HUES6 (cell line): ENCODE measurements at regions not wholly inside any gene's neighbourhood (a gene's known extent, or its start where the extent isn't known, plus 50 kb on each side); places are given as distances from the start of the nearest gene placed in this dataset.

ENCODE experiments used
- H3K27ac ChIP-seq: 2 replicates; pipeline ENCODE4 v1.7.0; 2013; ENCODE audit warnings: low read depth, mild to moderate bottlenecking, low read length, inconsistent platforms
- H3K27me3 ChIP-seq: 2 replicates; pipeline ENCODE4 v1.6.1; 2013; ENCODE audit warnings: low read length; ENCODE audit not compliant: control insufficient read depth, insufficient read depth
- H3K36me3 ChIP-seq: 2 replicates; pipeline ENCODE4 v1.6.1; 2013; ENCODE audit warnings: low read length; ENCODE audit not compliant: control insufficient read depth, insufficient read depth
- H3K4me1 ChIP-seq: 2 replicates; pipeline ENCODE4 v1.6.1; 2013; ENCODE audit warnings: low read length; ENCODE audit not compliant: control insufficient read depth, insufficient read depth
- H3K4me3 ChIP-seq: 2 replicates; pipeline ENCODE4 v1.5.1; 2013; ENCODE audit warnings: low read depth, low read length
- H3K9ac ChIP-seq: one replicate; pipeline ENCODE4 v1.6.1; 2013; ENCODE audit warnings: mild to moderate bottlenecking, low read length
- H3K9me3 ChIP-seq: 2 replicates; pipeline ENCODE4 v1.6.1; 2013; ENCODE audit warnings: low read depth, low read length; ENCODE audit not compliant: control insufficient read depth, insufficient read depth

DNA sequence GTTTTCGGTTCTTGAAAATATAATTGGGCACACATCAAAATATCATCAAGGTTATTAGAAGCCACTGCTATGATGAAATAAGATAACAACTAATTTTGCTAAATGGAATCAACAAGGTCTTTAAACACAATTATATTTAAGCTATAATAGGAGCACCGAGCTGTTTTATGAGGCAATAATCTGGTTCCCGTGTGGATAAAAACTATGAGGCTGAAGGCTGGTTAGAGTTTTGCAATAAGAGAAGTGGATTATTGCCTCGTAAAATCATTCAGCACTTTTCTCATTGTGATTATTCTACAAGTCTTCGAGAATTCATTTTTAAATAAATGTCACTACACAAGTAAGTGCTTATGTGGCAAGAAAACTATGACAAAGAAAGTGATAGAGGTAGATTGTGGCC lies 975.7 kb upstream of the ADGRL2 start:
- no peak overlapping the region for H3K4me3 ChIP-seq
- H3K27ac ChIP-seq: no peak overlapping the region
- no peak overlapping the region for H3K9ac ChIP-seq
- H3K36me3 ChIP-seq: no peaks in the 10 kb centered on the region
- H3K9me3 ChIP-seq: no peaks in the 10 kb centered on the region
- no peaks in the 10 kb centered on the region for H3K27me3 ChIP-seq
- H3K4me1 ChIP-seq: no peaks in the 10 kb centered on the region

DNA sequence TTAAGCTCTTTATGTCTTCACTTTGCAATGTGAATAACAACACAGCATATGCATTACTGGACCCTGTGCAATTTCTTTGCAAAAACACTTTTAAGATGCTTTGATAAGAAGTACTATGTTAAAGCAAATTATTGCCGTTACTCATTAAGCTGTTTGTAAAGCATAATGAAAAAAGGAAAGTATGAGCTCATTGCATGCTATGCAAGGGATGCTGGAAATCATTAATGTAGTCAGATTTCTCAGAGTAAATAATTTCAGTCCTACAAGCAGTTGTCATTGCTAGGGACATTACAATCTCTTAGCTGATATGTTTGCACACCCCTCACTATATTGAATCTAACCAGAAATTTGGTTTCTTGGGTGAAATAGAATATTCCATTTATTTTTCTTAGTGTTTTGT lies 982.5 kb upstream of the ADGRL2 start:
- Histone ChIP-seq H3K9ac (no peak overlapping the region), H3K4me1 (no peaks in the 10 kb centered on the region), H3K4me3 (no peak overlapping the region), H3K9me3 (no peaks in the 10 kb centered on the region), H3K27me3 (no peaks in the 10 kb centered on the region), H3K36me3 (no peaks in the 10 kb centered on the region), H3K27ac (no peak overlapping the region)

DNA sequence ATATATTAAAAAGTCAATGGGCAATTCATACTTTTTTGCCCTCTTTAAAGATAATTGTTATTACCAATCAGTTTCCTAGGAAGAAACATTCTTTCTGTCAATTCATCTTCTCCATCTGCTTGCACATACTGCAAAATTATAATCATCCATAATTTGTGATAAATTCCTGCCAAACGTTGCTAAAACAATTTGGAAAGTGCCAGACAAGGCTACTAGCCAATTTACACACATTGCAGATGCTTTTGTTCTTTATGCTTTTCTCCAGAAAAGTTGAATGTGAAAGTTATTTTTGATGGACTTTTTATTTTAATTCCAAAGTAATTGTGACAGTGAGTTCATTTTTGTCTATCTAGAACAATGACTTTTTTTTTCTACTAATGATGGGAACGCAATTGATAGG lies 992.8 kb upstream of the ADGRL2 start:
- Histone ChIP-seq H3K27me3 (no peaks in the 10 kb centered on the region), H3K9me3 (no peaks in the 10 kb centered on the region), H3K9ac (no peak overlapping the region), H3K27ac (no peak overlapping the region), H3K36me3 (no peaks in the 10 kb centered on the region), H3K4me1 (no peaks in the 10 kb centered on the region), H3K4me3 (no peak overlapping the region)

DNA sequence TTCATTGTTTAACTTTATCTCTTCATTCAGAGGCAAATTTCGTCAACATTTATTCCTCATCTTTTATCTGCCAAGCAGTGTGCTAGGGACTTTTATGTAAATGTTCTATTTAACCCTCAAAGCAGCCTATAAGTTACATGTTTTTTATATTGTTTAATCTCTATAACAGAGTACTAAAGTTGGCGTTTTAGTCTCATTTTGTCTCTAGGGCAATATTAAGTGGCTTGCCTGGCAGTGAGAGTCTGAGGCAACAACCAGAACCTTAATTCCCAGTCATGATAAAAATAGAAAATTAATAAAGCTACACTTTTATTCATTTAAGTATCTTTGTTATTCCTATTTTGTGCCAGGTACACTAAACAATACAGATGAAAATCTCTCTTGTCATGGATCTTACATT lies 994.3 kb upstream of the ADGRL2 start:
- H3K9ac ChIP-seq: no peak overlapping the region
- no peaks in the 10 kb centered on the region for H3K4me1 ChIP-seq
- no peaks in the 10 kb centered on the region for H3K36me3 ChIP-seq
- H3K9me3 ChIP-seq: no peaks in the 10 kb centered on the region
- no peak overlapping the region for H3K27ac ChIP-seq
- H3K4me3 ChIP-seq: no peak overlapping the region
- H3K27me3 ChIP-seq: no peaks in the 10 kb centered on the region

DNA sequence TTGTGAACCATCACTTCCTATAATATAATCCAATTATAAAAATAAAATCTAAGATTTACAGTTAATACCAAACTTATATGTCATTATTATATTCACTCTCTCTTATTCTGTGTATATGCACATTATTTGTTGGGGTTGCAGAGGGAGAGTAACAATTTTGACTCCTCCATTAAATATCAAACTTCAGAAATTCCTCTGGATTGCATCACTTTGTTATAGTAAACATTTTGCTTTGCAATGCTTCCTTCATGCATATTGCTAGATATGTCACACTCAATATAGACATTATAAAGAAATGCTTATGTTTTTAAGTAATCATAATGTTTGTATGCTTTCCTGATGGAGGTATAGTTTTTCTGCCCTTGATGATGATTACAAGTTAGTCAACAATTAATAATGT lies 999.0 kb upstream of the ADGRL2 start:
- no peaks in the 10 kb centered on the region for H3K36me3 ChIP-seq
- no peaks in the 10 kb centered on the region for H3K4me1 ChIP-seq
- H3K27me3 ChIP-seq: no peaks in the 10 kb centered on the region
- H3K9me3 ChIP-seq: no peaks in the 10 kb centered on the region
- H3K27ac ChIP-seq: no peak overlapping the region
- no peak overlapping the region for H3K9ac ChIP-seq
- no peak overlapping the region for H3K4me3 ChIP-seq

DNA sequence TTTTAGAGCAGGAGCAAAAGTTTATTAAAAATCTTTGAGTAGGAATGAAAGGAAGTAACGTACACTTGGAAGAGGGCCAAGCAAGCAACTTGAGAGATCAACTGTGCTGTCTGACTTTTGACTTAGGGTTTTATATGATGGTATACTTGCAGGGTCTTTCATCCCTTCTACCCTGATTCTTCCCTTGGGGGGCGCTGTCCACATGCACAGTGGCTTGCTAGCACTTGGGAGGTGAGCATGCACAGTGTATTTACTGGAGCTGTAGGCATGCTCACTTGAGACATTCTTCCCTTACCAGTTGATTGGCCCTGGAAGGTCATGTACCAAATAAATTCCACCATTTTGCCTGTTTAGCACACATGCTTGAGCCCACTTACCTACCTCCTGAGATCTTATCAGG lies 1001.3 kb upstream of the ADGRL2 start:
- Histone ChIP-seq H3K27me3 (no peaks in the 10 kb centered on the region), H3K27ac (no peak overlapping the region), H3K36me3 (no peaks in the 10 kb centered on the region), H3K4me3 (no peak overlapping the region), H3K4me1 (no peaks in the 10 kb centered on the region), H3K9ac (no peak overlapping the region), H3K9me3 (no peaks in the 10 kb centered on the region)

DNA sequence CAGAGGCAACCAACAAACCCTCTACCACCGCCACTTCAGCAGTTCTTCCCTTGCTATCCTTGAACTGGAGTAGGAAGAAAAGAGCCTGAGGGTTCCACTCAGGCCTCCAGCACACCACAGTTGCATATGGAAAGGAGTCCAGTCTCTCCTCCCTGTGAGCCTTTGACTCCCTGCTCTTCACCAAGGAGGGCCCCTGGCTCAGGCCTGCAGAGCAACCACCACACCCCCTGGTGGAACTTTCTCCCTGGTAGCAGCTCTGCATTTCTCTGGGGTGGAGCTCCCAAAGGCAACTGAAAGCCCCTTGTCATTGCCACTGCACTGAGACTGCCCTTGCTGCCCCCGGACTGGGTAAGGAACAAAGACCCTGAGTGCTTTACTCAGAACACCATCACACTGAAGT lies 1021.5 kb upstream of the ADGRL2 start:
- no peak overlapping the region for H3K9ac ChIP-seq
- no peak overlapping the region for H3K27ac ChIP-seq
- no peaks in the 10 kb centered on the region for H3K9me3 ChIP-seq
- H3K4me3 ChIP-seq: no peak overlapping the region
- H3K27me3 ChIP-seq: no peaks in the 10 kb centered on the region
- H3K4me1 ChIP-seq: 0 out of 2 replicates have a peak, but pooled peaks cover 6% of the 10 kb centered on the region
- H3K36me3 ChIP-seq: no peaks in the 10 kb centered on the region

DNA sequence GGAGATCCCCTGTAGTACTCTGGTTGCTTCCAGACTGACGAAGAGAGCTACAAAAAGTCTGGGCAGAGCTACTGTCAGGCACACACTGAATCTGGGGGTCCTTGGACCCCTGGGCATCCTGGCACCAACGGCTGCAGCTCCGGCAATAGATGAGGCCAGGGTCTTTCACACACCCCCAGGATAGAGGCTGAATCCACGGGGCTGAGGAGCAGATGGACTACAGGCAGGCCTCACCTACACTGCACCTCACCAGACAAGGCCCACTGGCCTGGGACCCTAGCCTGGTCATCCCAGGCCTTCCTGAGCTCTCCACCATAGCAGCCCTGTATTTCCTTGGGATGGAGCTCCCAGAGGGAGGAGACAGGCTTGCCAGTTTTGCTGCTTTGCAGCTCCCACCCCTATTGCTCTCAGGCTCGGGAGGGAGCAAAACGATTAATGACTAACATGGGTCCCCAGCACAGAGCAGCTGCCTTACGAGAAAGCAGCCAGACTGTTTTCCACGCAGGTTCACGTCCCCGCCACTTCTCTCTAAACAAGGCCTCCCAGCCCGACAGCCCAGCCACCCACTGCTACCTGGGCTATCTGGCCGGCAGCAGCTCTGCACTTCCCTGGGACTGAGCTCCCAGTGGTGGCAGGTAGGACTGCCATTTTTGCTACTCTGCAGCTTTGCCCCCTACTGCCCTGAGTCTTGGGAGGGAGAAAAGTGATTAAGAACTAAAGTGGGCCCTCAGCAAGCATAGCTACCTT lies 1022.5 kb upstream of the ADGRL2 start:
- no peaks in the 10 kb centered on the region for H3K9me3 ChIP-seq
- H3K4me3 ChIP-seq: no peak overlapping the region
- H3K9ac ChIP-seq: no peak overlapping the region
- H3K27ac ChIP-seq: no peak overlapping the region
- H3K4me1 ChIP-seq: 0 out of 2 replicates have a peak, but pooled peaks cover 6% of the 10 kb centered on the region
- H3K27me3 ChIP-seq: no peaks in the 10 kb centered on the region
- H3K36me3 ChIP-seq: no peaks in the 10 kb centered on the region

DNA sequence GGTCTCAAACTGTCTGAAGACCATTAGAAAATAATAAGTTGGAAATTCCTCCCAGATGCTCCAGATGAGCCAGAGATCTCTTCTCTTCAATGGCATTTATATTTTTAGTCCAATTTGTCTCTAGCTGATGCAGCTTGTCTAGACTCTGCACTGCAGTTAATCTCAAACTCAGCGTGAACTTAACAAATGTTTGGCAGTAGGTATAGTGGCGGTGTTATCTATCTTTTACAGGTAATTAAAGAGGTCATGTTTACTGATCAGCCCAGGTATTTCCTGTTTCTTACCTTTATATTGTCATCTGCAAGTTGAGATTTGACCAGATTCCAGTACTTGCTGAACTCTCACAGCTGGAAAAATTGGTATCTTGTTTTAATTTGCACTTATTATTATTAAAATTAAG lies 1024.5 kb upstream of the ADGRL2 start:
- Histone ChIP-seq H3K36me3 (no peaks in the 10 kb centered on the region), H3K9me3 (no peaks in the 10 kb centered on the region), H3K27ac (no peak overlapping the region), H3K4me1 (0 out of 2 replicates have a peak, but pooled peaks cover 6% of the 10 kb centered on the region), H3K9ac (no peak overlapping the region), H3K4me3 (no peak overlapping the region), H3K27me3 (no peaks in the 10 kb centered on the region)

DNA sequence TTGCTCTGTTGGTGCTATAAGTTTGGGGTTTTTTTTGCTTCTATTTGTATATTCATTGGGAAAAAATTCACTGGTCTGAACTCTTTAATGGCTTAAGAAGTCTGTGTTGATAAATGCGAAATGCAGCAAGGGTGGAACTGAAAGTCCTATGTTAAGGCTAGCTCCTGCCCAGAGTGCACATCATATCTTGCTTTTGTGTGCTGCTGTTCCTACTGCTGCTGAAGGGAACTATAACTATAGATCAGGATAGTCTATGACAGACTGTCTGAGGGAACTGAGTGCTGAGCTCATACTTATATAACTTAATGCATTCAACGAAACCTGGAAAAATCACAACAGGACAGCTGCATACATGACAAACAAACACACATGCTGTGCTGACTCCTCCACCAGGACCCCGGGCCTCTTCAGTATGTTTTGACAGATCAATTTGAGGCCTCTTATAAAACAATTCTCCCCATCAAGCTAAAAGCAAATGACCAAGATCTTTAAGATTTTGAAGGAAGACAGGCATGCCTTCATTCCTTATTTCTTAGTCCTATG lies 1031.5 kb upstream of the ADGRL2 start:
- no peak overlapping the region for H3K9ac ChIP-seq
- H3K36me3 ChIP-seq: no peaks in the 10 kb centered on the region
- no peaks in the 10 kb centered on the region for H3K27me3 ChIP-seq
- H3K4me3 ChIP-seq: no peak overlapping the region
- no peaks in the 10 kb centered on the region for H3K9me3 ChIP-seq
- H3K27ac ChIP-seq: no peak overlapping the region
- H3K4me1 ChIP-seq: no peaks in the 10 kb centered on the region

DNA sequence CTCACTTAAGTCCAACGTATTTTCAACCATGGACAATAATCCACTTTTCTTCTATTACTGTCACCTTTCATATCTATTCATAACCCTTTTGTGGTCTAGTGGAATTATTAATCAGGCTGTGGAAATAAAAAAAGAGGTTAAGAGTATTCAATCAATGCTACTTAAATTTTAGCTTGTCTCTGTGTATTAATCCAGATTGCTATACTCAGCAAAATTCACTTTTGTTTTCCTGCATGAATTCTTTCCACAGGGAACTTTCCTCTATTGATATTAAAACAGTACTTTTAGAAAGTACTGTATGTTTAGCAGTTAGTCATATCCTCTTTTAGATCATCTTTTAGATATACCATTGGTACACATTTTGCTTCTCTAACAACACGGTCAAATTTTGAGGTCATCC lies 1033.0 kb upstream of the ADGRL2 start:
- H3K4me1 ChIP-seq: no peaks in the 10 kb centered on the region
- no peaks in the 10 kb centered on the region for H3K9me3 ChIP-seq
- H3K9ac ChIP-seq: no peak overlapping the region
- no peak overlapping the region for H3K27ac ChIP-seq
- no peaks in the 10 kb centered on the region for H3K36me3 ChIP-seq
- no peak overlapping the region for H3K4me3 ChIP-seq
- H3K27me3 ChIP-seq: no peaks in the 10 kb centered on the region
